HG03354 (cell line): ENCODE measurements at regions not wholly inside any gene's neighbourhood (a gene's known extent, or its start where the extent isn't known, plus 50 kb on each side); places are given as distances from the start of the nearest gene placed in this dataset.
"Not testable (repeated sequence)": the region's sequence is repeated elsewhere in the genome, so short reads cannot be mapped to it uniquely, and the experiment has no call there.

ENCODE experiments used
- ATAC-seq: cut with Tn5 transposase; IDR thresholded peaks from one replicate; pipeline ENCODE4 v1.9.1; 2021; ENCODE audit warnings: mild to moderate bottlenecking; ENCODE audit not compliant: unreplicated experiment, poor library complexity, severe bottlenecking

DNA sequence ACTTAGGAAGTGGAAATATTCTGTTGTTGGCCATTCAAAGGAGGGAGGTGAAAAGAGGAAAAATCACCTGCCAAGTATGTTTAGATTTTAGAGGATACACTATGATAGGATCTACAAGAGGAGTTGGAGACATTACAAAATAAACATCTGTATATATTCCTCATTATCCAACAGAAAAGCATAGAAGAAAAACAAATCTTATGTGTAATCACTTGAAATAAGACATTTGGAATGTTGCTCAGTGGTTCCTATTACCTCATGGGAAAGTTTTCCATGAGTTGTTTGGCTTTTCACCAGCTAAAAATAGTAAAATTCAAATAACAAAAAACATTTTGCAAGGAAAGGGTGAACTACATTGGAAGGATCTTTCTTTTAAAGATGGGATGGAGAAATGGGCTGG lies 76.7 kb upstream of the CARMIL1 start:
- no peak for ATAC-seq

DNA sequence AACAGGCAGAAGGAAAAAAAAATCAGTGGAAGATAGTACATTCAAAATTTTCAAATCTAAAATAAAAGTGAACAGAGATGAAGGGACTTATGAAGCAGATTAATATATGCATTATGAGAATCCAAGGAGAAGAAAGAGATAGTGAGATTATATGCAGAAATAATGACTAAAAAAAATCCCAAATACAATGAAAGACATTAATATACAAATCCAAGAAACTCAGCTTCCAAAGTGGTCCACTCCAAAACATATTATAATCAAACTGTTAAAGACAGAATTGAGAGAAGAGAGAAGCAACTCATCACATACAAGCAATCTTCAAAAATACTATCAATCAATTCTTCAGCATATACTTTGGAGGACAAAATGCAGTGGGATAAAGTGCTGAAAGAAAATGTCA lies 73.5 kb upstream of the CARMIL1 start:
- no peak for ATAC-seq

DNA sequence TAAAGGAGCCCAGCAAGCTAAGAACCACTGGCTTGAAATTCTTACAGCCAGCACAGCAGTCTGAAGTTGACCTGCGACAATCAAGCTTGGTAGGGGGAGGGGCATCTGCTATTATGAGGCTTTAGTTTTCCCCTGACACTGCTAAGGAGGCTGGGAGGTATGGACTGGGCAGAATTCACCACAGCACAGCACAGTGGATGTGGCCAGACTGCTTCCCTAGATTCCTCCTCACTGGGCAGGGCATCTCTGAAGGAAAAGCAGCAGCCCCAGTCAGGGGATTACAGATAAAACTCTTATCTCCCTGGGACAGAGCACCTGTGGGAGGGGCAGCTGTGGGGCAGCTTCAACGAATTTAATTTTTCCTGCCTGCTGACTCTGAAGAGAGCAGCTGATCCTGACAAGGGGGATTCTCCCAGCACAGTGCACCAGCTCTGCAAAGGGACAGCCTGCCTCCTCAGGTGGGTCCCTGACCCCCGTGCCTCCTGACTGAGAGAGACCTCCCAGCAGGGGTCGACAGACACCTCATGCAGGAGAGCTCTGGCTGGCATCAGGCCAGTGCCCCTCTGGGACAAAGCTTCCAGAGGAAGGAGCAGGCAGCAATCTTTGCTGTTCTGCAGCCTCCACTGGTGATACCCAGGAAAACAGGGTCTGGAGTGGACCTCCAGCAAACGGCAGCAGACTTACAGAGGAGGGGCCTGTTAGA lies 71.6 kb upstream of the CARMIL1 start:
- not testable (repeated sequence) for ATAC-seq

DNA sequence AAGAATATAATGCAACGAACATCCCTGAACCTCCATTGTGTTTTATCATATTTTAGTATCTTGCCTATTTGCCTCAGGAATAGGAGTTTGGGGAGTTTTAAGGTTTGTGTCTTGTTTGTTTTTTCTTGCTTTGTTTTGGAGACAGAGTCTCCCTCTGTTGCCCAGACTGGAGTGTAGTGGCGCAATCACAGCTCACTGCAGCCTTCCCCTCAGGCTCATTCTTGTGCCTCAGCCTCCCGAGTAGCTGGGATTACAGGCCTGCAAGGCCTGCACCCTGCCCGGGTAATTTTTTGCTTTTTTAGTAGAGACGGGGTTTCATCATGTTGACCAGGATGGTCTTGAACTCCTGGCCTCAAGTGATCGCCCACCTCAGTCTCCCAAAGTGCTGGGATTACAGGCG lies 63.3 kb upstream of the CARMIL1 start:
- ATAC-seq, result no peak

DNA sequence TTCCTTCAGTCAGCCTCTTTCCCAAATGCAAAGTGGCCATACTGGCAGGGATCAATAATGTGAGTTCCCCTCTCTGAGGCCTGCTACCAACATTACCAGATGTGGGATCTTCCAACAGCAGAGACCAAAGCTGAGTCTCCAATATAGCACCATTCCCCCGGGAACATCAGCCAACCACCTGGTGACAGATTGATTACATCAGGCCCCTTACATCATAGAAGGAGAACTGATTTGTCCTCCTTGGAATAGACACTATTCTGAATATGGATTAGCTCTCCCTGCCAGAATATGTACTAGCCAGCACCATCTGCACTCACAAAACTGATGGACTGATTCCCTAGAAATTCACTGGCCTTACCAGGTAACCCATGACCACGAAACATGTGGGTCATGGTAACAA lies 61.9 kb upstream of the CARMIL1 start:
- ATAC-seq, result no peak

DNA sequence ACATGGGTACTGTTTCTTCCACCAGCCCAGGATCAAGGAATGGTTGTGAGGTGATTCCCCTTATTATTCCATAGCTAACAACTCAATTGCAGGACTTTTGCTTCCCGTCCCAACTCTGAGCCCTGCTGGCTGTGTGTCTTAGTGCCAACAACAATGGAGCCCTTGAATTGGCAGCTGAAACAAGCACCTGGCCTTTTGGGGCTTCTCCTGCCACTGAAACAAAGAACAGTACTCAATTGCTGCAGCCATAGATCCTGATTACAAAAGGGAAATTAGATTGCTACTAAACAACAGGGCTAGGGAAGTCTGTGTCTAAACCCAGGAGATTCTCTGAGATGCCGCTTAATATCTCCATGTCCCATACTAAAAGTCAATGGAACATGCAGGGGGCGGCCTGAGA lies 61.3 kb upstream of the CARMIL1 start:
- ATAC-seq, result no peak

DNA sequence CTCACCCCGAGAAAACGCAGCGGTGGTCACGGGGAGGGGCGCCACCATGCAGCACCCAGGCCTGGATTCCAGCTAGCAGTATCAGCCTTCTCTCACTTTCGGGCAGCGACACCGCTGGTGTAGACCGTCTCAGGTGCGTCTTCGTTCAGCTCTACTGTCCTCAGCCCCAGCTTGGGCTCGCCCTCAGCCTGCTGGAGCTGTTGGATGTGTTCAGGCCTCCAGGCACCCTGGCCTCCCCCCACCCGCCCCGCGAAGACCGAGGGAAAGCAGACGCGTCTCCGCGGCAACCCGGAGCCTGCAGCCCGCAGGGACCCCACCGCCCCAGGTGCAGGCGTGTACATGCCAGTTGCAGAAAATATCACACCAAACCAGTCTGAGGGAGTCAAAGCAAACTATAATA lies 60.8 kb upstream of the CARMIL1 start:
- ATAC-seq, result no peak

DNA sequence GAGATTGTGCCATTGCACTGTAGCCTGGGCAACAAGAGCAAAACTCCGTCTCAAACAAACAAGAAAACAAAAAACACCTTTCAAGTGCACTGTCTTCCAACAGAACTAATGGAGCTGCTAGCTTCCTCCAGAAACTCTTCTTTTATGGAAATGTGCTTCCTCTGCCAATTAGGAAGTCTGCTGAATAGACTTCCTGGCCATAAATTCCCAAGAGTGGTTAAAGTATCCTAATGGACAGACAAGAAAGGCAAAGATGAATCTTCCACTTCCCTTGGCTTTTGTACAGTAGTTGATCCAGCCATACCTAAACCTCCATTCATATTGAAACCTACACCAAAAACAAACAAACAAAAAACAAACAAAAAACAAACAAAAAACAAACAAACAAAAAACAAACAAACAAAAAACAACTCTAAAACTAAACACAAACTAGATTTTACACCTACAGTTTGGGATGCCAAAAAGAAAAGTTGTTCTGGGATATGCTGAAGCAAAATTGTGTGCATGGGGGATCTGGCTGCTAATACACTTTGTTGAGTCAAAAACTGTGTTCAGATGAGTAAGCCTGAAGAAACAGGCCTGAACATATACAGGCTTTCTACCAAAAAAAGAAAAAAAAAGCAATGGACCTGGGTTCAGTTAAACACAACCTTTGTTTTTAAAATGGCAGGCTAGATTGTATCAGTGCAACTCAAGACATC lies 59.8 kb upstream of the CARMIL1 start:
- no peak for ATAC-seq

DNA sequence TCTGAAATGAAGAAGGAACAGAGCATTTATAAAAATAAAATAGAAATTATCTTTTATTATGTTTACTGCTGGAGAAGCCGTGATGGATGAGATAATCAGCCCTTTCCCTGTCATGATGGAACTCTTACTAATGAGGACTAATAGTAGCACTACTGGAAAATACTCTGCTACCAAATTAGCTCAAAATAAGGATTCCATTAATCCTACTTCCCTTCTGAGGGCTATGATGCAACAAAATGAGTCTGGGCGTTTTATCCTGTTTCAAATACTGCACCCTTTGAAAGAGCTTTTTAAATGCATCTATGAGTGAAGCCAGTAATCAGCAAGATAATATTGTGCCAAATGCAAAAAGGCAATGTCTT lies 59.3 kb upstream of the CARMIL1 start:
- ATAC-seq, result no peak

DNA sequence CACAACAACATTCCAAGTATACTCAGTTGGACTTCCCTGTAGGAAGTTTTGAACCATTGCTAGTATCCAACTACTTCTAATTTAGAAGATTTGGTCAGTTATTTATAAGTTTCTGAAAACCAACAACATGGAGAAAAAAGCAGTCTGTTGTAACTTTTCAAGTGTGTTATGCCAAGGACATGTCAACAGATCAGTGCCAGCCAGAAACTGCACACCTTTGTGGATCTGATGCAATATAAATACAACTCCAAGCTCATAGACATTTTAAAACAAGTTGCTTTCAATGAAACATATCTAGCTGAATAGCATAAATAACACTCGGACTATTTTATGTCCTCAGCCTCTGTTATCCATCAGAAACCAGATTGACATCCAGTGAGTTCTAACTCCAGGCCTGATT lies 58.3 kb upstream of the CARMIL1 start:
- no peak for ATAC-seq

DNA sequence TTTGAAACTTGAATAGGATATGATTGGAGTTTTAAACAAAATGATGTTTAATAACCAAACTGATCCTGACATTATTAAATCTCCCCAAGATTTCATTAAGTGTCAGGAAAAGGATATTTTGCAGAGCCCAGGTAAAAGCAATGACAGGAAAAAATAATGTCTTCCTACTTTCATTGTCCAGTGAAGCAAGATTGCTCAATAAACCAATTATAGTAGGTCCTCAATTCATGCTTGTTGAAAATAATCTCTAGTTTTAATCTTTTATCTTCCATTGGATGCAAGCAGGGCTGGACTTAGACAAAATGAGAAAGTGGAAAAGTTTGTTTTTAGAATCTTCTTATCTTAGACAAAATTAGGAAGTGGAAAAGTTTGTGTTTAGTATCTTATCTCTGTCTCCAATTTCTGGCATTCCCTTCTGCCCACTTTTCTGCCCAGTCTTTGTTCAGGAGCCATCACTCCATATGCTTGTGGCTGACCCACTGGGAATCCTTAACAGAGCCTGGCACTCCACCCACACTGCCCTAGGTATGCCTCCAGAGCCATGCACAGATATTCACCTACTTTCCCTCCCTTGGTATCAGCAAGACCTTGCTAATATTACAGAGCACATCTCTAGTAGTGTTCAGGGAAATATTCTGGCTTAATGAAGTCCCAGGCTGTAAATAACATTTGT lies 57.0 kb upstream of the CARMIL1 start:
- no peak for ATAC-seq

DNA sequence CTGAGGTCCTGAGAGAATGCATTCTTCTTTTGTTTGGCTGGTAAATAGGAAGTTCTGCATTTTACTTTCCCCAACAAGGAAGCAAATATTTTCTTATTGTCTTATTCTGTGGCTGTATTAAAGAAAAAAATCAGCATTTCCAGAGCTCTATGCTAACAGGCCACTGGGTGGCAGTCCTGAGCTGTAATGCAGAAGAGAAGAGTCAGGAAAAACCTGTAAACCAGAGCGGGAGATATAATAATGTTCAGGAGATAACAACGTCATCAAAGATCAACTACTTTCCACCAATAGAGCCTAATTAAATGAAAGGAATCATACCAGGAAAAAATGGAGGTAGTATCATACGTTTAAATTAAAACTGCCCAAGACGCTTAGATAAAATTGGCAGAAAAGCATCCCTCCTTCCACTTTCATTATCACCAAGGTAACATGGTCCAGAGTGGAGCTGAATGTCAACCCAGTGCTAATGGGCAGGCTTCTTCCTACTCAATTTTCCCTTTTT lies 55.6 kb upstream of the CARMIL1 start:
- no peak for ATAC-seq

DNA sequence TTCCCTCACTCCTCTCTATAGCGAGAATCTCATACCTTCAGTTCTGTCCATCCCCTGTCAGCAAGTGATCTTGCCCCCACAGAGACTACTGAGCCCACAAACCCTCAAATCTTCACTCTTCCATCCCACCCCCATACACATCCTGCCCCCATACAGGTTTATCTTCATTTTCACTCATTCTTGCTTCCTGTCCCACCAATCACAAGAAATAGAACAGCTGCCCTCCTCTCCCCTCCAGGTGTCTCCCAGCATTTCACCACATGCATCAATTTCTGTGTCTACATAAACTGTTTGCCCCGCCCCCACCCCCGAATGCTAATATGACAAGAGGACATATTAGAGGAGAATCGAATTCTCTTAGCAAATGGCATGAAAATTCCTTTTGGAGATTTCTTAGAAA lies 54.9 kb upstream of the CARMIL1 start:
- ATAC-seq, result no peak

DNA sequence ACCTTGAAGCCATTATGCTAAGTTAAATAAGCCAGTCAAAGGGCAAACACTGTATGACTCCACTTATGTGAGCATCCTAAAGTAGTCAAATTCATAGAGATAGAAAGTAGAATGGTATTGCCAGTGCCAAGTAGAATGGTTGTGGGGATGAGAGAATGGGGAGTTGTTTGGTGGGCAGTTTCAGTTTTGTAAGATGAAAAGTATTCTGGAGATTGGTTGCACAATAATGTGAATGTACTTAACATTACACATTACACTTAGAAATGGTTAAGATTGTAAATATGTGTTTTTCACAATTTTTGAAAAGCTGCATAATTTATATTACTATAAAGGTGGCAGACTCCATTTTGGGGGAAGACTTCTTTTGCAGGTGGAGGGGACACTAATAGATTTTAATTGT lies 51.3 kb upstream of the CARMIL1 start:
- no peak for ATAC-seq
